HEK293 (cell line): ENCODE measurements at regions not wholly inside any gene's neighbourhood (a gene's known extent, or its start where the extent isn't known, plus 50 kb on each side); places are given as distances from the start of the nearest gene placed in this dataset.

Experiments used
- CTCF ChIA-PET: fragments of 350-600 bp; formaldehyde crosslinking; extraction: SDS; loops from one replicate; lab custom pipeline; 2021; ENCODE audit warnings: antibody characterized with exemption; lab: Yijun Ruan, JAX
- POLR2A ChIA-PET: fragments of 300-600 bp; formaldehyde crosslinking; extraction: SDS; loops from one replicate; lab custom pipeline; 2020; ENCODE audit warnings: antibody characterized with exemption, inconsistent platforms; lab: Yijun Ruan, JAX
- H3K27ac ChIP-seq: fragments of 200-500 bp; sonication (Bioruptor generic); 2 replicates; pipeline ENCODE4 v1.5.1; 2014; ENCODE audit warnings: low read depth, low read length, control low read depth, inconsistent platforms; ENCODE audit errors: extremely low read depth
- H3K36me3 ChIP-seq, 2 experiments: fragments of 200-500 bp in 1 of 2; sonication (Bioruptor generic) in 1 of 2; 1 replicate in 1 of 2; 2 replicates in 1 of 2; pipeline ENCODE4 v1.5.1; 2014 to 2017; ENCODE audit warnings: inconsistent platforms in 2 of 2, low read length in 2 of 2; ENCODE audit not compliant: control insufficient read depth in 2 of 2, insufficient read depth in 1 of 2
- H3K4me1 ChIP-seq: fragments of 200-500 bp; sonication (Bioruptor generic); 2 replicates; pipeline ENCODE4 v1.5.1; 2014; ENCODE audit warnings: mild to moderate bottlenecking, low read length, inconsistent platforms; ENCODE audit not compliant: control insufficient read depth, insufficient read depth
- H3K4me3 ChIP-seq: 2 replicates; pipeline ENCODE4 v1.5.1; 2011; ENCODE audit warnings: low read depth, mild to moderate bottlenecking, control low read depth, low read length, moderate library complexity
- H3K9me3 ChIP-seq: fragments of 200-500 bp; sonication (Bioruptor generic); 2 replicates; pipeline ENCODE4 v1.5.1; 2014; ENCODE audit warnings: low read depth, low read length, inconsistent platforms; ENCODE audit not compliant: control insufficient read depth, insufficient read depth
- ATF2 ChIP-seq: fragments of 450-650 bp; formaldehyde crosslinking; IDR thresholded peaks from 2 replicates; pipeline ENCODE4 v1.5.1; 2016; ENCODE audit warnings: missing biosample characterization, missing genetic modification characterization, low read depth
- BCL11B ChIP-seq: fragments of 450-650 bp; formaldehyde crosslinking; IDR thresholded peaks from 2 replicates; pipeline ENCODE4 v1.5.1; 2016; ENCODE audit warnings: low read depth, missing biosample characterization, missing genetic modification characterization
- ZFP41 ChIP-seq: fragments of 450-650 bp; formaldehyde crosslinking; IDR thresholded peaks from 2 replicates; pipeline ENCODE4 v1.5.1; 2016; ENCODE audit warnings: missing biosample characterization, missing genetic modification characterization, borderline replicate concordance
- ZIC2 ChIP-seq: fragments of 450-650 bp; formaldehyde crosslinking; IDR thresholded peaks from 2 replicates; pipeline ENCODE4 v1.5.1; 2016; ENCODE audit warnings: missing biosample characterization, missing genetic modification characterization
- ZNF114 ChIP-seq: fragments of 450-650 bp; formaldehyde crosslinking; IDR thresholded peaks from 2 replicates; pipeline ENCODE4 v1.5.0; 2017; ENCODE audit warnings: missing biosample characterization, missing genetic modification characterization
- ZNF140 ChIP-seq: fragments of 450-650 bp; formaldehyde crosslinking; IDR thresholded peaks from 2 replicates; pipeline ENCODE4 v1.5.1; 2016; ENCODE audit warnings: missing biosample characterization, missing genetic modification characterization
- ZNF184 ChIP-seq: fragments of 450-650 bp; IDR thresholded peaks from 2 replicates; pipeline ENCODE4 v1.5.1; 2018; ENCODE audit warnings: missing biosample characterization, mild to moderate bottlenecking, missing genetic modification characterization
- ZNF223 ChIP-seq: fragments of 450-650 bp; formaldehyde crosslinking; IDR thresholded peaks from 2 replicates; pipeline ENCODE4 v1.5.1; 2016; ENCODE audit warnings: missing biosample characterization, missing genetic modification characterization
- ZNF398 ChIP-seq: fragments of 450-650 bp; formaldehyde crosslinking; IDR thresholded peaks from 2 replicates; pipeline ENCODE4 v1.5.1; 2017; ENCODE audit warnings: missing biosample characterization, missing genetic modification characterization
- ZNF501 ChIP-seq: fragments of 450-650 bp; formaldehyde crosslinking; IDR thresholded peaks from 2 replicates; pipeline ENCODE4 v1.5.1; 2016; ENCODE audit warnings: missing biosample characterization, missing genetic modification characterization
- ZNF560 ChIP-seq: fragments of 450-650 bp; formaldehyde crosslinking; IDR thresholded peaks from 2 replicates; pipeline ENCODE4 v1.5.1; 2017; ENCODE audit warnings: missing biosample characterization, missing genetic modification characterization, borderline replicate concordance
- ZNF561 ChIP-seq: fragments of 450-650 bp; IDR thresholded peaks from 2 replicates; pipeline ENCODE4 v1.5.1; 2018; ENCODE audit warnings: missing biosample characterization, missing genetic modification characterization, borderline replicate concordance
- ZNF596 ChIP-seq: fragments of 450-650 bp; IDR thresholded peaks from 2 replicates; pipeline ENCODE4 v1.5.0; 2018; ENCODE audit warnings: missing biosample characterization, mild to moderate bottlenecking, missing genetic modification characterization, moderate library complexity
- ZNF777 ChIP-seq: fragments of 450-650 bp; formaldehyde crosslinking; IDR thresholded peaks from 2 replicates; pipeline ENCODE4 v1.5.1; 2017; ENCODE audit warnings: missing biosample characterization, missing genetic modification characterization, borderline replicate concordance
- TF ChIP-seq, protein P1 (sequence below): fragments of 450-650 bp; formaldehyde crosslinking; IDR thresholded peaks from 2 replicates; pipeline ENCODE4 v1.5.1; 2016; ENCODE audit warnings: missing biosample characterization, missing genetic modification characterization
- TF ChIP-seq, protein P2 (sequence below): fragments of 450-650 bp; formaldehyde crosslinking; IDR thresholded peaks from 2 replicates; pipeline ENCODE4 v1.5.1; 2016; ENCODE audit warnings: missing biosample characterization, missing genetic modification characterization
- TF ChIP-seq, protein P3 (sequence below): fragments of 450-650 bp; formaldehyde crosslinking; IDR thresholded peaks from 2 replicates; pipeline ENCODE4 v1.5.1; 2016; ENCODE audit warnings: missing biosample characterization, missing genetic modification characterization
- TF ChIP-seq, protein P4 (sequence below): sonication (generic); formaldehyde crosslinking; IDR thresholded peaks from 2 replicates; pipeline ENCODE4 v1.8.1; 2022; ENCODE audit warnings: mild to moderate bottlenecking, moderate library complexity, missing genetic modification reagents

DNA sequence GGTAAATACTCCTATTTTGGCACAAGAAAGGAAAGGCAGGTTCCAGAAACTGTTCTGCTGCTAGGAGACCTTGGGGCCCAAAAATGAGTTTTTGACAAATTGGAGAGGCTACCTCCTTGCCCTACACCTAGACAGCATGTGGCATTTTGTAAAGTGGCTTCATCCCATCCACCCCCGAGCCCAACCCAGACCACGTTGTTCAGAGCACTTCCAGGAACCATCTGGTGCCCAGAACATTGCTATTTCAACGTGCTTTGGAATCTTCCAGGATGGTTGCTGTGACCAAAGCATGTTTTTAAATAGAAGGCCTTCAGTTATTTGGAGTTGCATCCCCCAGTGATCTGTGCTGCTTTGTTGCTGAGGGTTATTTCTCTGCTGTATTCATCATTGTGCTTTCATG lies 116.3 kb upstream of the TOM1L1 start:
- Histone ChIP-seq H3K4me3 (no peak overlapping the region), H3K36me3 (no peaks in the 10 kb centered on the region), H3K9me3 (no peaks in the 10 kb centered on the region), H3K27ac (no peak overlapping the region), H3K4me1 (peaks cover 3% of the 10 kb centered on the region; the same call in 1 of the 2 replicates)
- ChIA-PET POLR2A (no interaction called here), CTCF (no interaction called here)
- no peak for TF ChIP-seq ZNF777

DNA sequence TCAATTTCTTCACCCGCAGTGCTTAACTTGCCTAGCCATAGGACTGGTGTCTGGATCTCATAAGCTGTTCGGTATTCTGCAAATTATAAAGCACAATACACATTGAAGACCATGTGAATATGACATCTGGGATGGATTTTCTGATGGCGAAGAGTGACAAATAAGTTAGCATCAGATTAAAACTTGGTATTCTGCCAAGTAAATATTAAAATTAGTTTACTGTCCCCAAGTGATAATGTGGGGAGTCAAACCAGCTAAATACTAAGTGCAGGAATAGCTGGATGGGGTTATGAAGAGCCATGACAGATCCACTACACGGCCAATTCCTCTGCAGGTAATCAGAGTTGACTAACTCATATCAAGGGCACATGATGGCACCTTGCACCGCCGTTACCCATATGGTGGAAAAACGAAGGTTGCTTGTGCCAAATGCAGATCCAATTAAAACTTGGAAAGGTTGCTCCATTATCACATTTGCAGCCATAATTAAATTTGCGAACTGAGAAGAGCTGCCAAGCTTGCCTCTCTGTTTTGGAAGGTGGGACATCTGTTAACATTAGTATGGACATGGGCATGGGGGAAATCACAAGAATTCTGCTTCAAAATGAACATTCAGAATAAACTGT lies 114.9 kb upstream of the TOM1L1 start:
- POLR2A ChIA-PET: no interaction called here
- Histone ChIP-seq H3K9me3 (no peaks in the 10 kb centered on the region), H3K27ac (no peak overlapping the region), H3K36me3 (no peaks in the 10 kb centered on the region), H3K4me1 (peaks cover 3% of the 10 kb centered on the region; the same call in 1 of the 2 replicates), H3K4me3 (no peak overlapping the region)
- CTCF ChIA-PET: no interaction called here
- TF ChIP-seq ZIC2 (tag by site-specific recombination) (no peak), BCL11B (no peak), ZFP41 (tag by site-specific recombination) (no peak), ZNF114 (tag by site-specific recombination) (no peak), ZNF140 (no peak), ATF2 (tag by site-specific recombination) (no peak), ZNF561 (tag by site-specific recombination) (no peak), ZNF560 (tag by site-specific recombination) (no peak), ZNF184 (tag by site-specific recombination) (no peak), ZNF596 (tag by site-specific recombination) (no peak)
- TF ChIP-seq, protein P1, sequence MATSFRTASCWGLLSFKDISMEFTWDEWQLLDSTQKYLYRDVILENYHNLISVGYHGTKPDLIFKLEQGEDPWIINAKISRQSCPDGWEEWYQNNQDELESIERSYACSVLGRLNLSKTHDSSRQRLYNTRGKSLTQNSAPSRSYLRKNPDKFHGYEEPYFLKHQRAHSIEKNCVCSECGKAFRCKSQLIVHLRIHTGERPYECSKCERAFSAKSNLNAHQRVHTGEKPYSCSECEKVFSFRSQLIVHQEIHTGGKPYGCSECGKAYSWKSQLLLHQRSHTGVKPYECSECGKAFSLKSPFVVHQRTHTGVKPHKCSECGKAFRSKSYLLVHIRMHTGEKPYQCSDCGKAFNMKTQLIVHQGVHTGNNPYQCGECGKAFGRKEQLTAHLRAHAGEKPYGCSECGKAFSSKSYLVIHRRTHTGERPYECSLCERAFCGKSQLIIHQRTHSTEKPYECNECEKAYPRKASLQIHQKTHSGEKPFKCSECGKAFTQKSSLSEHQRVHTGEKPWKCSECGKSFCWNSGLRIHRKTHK: no peak
- TF ChIP-seq, protein P2, sequence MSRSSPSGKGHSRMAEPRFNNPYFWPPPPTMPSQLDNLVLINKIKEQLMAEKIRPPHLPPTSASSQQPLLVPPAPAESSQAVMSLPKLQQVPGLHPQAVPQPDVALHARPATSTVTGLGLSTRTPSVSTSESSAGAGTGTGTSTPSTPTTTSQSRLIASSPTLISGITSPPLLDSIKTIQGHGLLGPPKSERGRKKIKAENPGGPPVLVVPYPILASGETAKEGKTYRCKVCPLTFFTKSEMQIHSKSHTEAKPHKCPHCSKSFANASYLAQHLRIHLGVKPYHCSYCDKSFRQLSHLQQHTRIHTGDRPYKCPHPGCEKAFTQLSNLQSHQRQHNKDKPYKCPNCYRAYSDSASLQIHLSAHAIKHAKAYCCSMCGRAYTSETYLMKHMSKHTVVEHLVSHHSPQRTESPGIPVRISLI (tag by site-specific recombination): no peak
- TF ChIP-seq, all 188 proteins: peak for 0

DNA sequence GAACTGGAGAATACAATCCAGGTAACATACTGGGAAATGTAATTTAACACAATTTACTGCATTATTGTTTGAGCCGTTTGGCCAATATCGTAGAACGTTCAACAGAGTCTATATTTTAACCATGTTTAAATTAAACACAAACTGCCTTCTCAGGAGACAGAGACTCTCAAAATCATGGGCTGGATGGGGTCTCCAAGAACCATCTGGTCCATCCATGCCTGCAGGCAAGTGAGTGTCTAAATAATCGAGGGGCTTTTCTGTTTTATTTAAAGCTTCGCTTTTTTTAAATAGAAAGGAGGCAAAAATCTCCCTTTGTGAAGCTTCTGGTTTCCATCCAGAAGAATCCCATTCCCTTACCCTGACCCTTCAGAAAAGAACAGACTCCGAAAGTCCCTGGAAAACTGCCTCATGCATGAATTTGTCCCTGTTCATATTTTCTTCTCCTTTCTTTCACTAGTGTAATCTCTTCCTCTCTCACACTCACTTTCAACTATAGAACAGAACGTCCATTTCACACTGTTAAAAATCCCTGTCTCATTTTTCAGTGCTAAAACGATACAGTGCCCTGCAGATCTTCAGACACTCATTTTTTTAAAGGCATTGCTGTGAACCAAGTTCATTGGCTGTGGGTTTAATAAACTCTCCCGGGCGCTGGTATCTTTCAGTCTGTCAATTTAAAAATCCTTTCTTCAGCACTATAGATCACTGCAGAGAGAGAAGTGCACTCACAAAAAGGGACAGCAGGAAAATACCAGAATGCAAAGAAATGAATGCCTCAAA lies 111.4 kb upstream of the TOM1L1 start:
- Histone ChIP-seq H3K27ac (no peak overlapping the region), H3K4me1 (no peaks in the 10 kb centered on the region), H3K36me3 (no peaks in the 10 kb centered on the region), H3K9me3 (no peaks in the 10 kb centered on the region), H3K4me3 (no peak overlapping the region)
- ChIA-PET CTCF (interaction anchor here (0.7 kb wide), 1 partner anchor 35 kb away, joined by 3 read pairs; no protein-coding TSS in a partner anchor), POLR2A (no interaction called here)
- TF ChIP-seq, protein P3, sequence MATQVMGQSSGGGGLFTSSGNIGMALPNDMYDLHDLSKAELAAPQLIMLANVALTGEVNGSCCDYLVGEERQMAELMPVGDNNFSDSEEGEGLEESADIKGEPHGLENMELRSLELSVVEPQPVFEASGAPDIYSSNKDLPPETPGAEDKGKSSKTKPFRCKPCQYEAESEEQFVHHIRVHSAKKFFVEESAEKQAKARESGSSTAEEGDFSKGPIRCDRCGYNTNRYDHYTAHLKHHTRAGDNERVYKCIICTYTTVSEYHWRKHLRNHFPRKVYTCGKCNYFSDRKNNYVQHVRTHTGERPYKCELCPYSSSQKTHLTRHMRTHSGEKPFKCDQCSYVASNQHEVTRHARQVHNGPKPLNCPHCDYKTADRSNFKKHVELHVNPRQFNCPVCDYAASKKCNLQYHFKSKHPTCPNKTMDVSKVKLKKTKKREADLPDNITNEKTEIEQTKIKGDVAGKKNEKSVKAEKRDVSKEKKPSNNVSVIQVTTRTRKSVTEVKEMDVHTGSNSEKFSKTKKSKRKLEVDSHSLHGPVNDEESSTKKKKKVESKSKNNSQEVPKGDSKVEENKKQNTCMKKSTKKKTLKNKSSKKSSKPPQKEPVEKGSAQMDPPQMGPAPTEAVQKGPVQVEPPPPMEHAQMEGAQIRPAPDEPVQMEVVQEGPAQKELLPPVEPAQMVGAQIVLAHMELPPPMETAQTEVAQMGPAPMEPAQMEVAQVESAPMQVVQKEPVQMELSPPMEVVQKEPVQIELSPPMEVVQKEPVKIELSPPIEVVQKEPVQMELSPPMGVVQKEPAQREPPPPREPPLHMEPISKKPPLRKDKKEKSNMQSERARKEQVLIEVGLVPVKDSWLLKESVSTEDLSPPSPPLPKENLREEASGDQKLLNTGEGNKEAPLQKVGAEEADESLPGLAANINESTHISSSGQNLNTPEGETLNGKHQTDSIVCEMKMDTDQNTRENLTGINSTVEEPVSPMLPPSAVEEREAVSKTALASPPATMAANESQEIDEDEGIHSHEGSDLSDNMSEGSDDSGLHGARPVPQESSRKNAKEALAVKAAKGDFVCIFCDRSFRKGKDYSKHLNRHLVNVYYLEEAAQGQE: no peak
- TF ChIP-seq, protein P4, sequence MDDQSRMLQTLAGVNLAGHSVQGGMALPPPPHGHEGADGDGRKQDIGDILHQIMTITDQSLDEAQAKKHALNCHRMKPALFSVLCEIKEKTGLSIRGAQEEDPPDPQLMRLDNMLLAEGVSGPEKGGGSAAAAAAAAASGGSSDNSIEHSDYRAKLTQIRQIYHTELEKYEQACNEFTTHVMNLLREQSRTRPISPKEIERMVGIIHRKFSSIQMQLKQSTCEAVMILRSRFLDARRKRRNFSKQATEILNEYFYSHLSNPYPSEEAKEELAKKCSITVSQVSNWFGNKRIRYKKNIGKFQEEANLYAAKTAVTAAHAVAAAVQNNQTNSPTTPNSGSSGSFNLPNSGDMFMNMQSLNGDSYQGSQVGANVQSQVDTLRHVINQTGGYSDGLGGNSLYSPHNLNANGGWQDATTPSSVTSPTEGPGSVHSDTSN: no peak
- TF ChIP-seq ZNF596 (tag by site-specific recombination) (no peak), ZNF223 (tag by site-specific recombination) (no peak), ZNF398 (tag by site-specific recombination) (no peak), ZNF501 (no peak)
